Tibial nerve (tissue), 4 donors: ENCODE measurements at regions not wholly inside any gene's neighbourhood (a gene's known extent, or its start where the extent isn't known, plus 50 kb on each side); places are given as distances from the start of the nearest gene placed in this dataset.
"Not testable (repeated sequence)": the region's sequence is repeated elsewhere in the genome, so short reads cannot be mapped to it uniquely, and the experiment has no call there.

Source experiments
- DNase-seq, 2 donors: peaks; one replicate each; pipeline ENCODE4 v3.0.0-alpha.2; 2019; ENCODE audit warnings: low spot score in 2 of 2
- H3K27ac ChIP-seq, 4 donors: fragments of 200-600 bp; sonication (generic) in 3 of 4; one replicate each; pipeline ENCODE4 v1.5.1; 2017 to 2019; ENCODE audit warnings: mild to moderate bottlenecking in 1 of 4
- H3K27me3 ChIP-seq, 2 donors: fragments of 200-600 bp; sonication (generic) in 1 of 2; one replicate each; pipeline versions ENCODE4 v1.5.1 to v1.6.0; 2017 to 2019
- H3K36me3 ChIP-seq, 3 donors: fragments of 200-600 bp; sonication (generic); one replicate each; pipeline ENCODE4 v1.5.1; 2018 to 2019
- H3K4me1 ChIP-seq, 4 donors: fragments of 200-600 bp; sonication (generic) in 3 of 4; one replicate each; pipeline ENCODE4 v1.5.1; 2017 to 2019
- H3K4me3 ChIP-seq, 4 donors: fragments of 200-600 bp; sonication (generic) in 3 of 4; one replicate each; pipeline ENCODE4 v1.5.1; 2017 to 2019; ENCODE audit warnings: mild to moderate bottlenecking in 1 of 4, moderate library complexity in 1 of 4
- H3K9me3 ChIP-seq, 4 donors: fragments of 200-600 bp; sonication (generic) in 3 of 4; one replicate each; pipeline ENCODE4 v1.5.1; 2017 to 2019
- EP300 ChIP-seq, 2 donors: sonication (generic); formaldehyde crosslinking; IDR thresholded peaks; one replicate each; pipeline ENCODE4 v1.6.1; 2017; ENCODE audit warnings: antibody characterized with exemption in 2 of 2, mild to moderate bottlenecking in 1 of 2
- POLR2A ChIP-seq, 2 donors: fragments of 450-650 bp; IDR thresholded peaks; one replicate each; pipeline ENCODE4 v1.6.1; 2017; ENCODE audit warnings: antibody characterized with exemption in 2 of 2, mild to moderate bottlenecking in 2 of 2, moderate library complexity in 2 of 2
- WGBS, 2 donors: methylation state at CpG; one replicate each; pipeline ENCODE4 v1.1.5; 2018; 5-methylcytosine and 5-hydroxymethylcytosine counted together
- TF ChIP-seq, protein P1 (sequence below), 5 experiments: fragments of 200-600 bp in 3 of 5; fragments of 450-650 bp in 2 of 5; sonication (generic) in 3 of 5; IDR thresholded peaks; one replicate each; pipeline ENCODE4 v1.5.1; 2016 to 2019; ENCODE audit warnings: antibody characterized with exemption in 5 of 5, mild to moderate bottlenecking in 3 of 5, moderate library complexity in 2 of 5

GRCh38 chr16:26395700-26396099 lies 671.0 kb upstream of the C16orf82 start:
- TF ChIP-seq POLR2A (IDR thresholded peaks at IDR 0.05), result no peak
- TF ChIP-seq EP300 (IDR thresholded peaks at IDR 0.05), result no peak
- TF ChIP-seq, protein P1, sequence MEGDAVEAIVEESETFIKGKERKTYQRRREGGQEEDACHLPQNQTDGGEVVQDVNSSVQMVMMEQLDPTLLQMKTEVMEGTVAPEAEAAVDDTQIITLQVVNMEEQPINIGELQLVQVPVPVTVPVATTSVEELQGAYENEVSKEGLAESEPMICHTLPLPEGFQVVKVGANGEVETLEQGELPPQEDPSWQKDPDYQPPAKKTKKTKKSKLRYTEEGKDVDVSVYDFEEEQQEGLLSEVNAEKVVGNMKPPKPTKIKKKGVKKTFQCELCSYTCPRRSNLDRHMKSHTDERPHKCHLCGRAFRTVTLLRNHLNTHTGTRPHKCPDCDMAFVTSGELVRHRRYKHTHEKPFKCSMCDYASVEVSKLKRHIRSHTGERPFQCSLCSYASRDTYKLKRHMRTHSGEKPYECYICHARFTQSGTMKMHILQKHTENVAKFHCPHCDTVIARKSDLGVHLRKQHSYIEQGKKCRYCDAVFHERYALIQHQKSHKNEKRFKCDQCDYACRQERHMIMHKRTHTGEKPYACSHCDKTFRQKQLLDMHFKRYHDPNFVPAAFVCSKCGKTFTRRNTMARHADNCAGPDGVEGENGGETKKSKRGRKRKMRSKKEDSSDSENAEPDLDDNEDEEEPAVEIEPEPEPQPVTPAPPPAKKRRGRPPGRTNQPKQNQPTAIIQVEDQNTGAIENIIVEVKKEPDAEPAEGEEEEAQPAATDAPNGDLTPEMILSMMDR (IDR thresholded peaks at IDR 0.05), result no peak
- H3K9me3 ChIP-seq, result peaks cover 0 to 3% (median 0%) of the 10 kb centered on the region in 4 donors
- H3K36me3 ChIP-seq, result no peaks in the 10 kb centered on the region
- 93 to 94% methylated on average over 13 of the region's 13 CpGs for WGBS, 2 donors
- H3K4me3 ChIP-seq, result no peak overlapping the region
- H3K4me1 ChIP-seq, result no peaks in the 10 kb centered on the region
- H3K27me3 ChIP-seq, result no peaks in the 10 kb centered on the region
- no peak overlapping the region for H3K27ac ChIP-seq
- no peak for DNase-seq

DNA sequence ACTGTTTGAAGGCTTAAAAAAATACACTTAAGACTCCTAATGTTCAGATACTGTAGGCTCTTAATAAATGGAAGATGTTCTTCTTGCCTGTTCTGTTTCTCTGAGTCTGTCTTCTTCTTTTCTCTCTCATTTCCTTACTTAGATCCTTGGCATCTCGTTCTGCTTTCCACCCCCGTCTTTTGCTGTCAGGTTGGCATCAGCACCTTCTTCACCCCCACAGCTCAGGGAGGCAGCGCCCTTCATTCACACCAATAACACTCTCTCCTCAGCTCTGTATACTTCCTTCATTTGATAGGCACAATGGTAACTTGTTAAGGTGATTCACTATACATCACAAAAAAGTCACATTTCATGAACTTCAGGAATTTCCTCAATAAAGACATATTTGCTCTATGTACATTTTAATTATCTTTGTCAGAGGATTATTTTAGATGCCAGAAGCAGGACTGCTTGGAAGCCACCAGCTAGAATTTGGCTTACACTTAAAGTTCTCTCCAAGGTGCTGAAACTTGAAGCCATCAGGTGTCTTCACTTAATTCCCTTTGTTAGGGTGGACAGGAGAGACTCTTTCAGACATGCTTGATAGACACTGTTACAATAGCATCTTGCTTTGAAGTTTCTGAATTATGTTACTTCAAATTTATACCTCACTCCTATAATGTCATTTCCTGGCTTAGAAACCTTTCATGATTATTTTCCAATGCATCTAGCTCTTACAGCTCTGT lies 670.1 kb upstream of the C16orf82 start:
- TF ChIP-seq POLR2A (IDR thresholded peaks at IDR 0.05) (no peak), EP300 (IDR thresholded peaks at IDR 0.05) (no peak)
- TF ChIP-seq, protein P1 (IDR thresholded peaks at IDR 0.05), result no peak
- Histone ChIP-seq H3K9me3 (peaks cover 0 to 6% (median 0%) of the 10 kb centered on the region in 4 donors), H3K36me3 (no peaks in the 10 kb centered on the region), H3K27ac (no peak overlapping the region), H3K27me3 (no peaks in the 10 kb centered on the region), H3K4me3 (no peak overlapping the region), H3K4me1 (no peaks in the 10 kb centered on the region)
- 58 to 66% methylated on average over 3 of the region's 3 CpGs for WGBS, 2 donors
- no peak for DNase-seq

- H3K27me3 ChIP-seq, result no peaks in the 10 kb centered on the region
- H3K4me3 ChIP-seq, result no peak overlapping the region
- no peak overlapping the region for H3K27ac ChIP-seq
- TF ChIP-seq POLR2A (IDR thresholded peaks at IDR 0.05), result no peak
- 46 to 48% methylated on average over 3 of the region's 3 CpGs for WGBS, 2 donors
- no peaks in the 10 kb centered on the region for H3K4me1 ChIP-seq
- DNase-seq, result no peak
- no peaks in the 10 kb centered on the region for H3K36me3 ChIP-seq
- H3K9me3 ChIP-seq, result peaks cover 0 to 4% (median 0%) of the 10 kb centered on the region in 4 donors
These were observed 652.9 kb upstream of the C16orf82 start for GRCh38 chr16:26413780-26414179.

- not testable (repeated sequence) for H3K4me1 ChIP-seq, H3K36me3 ChIP-seq, H3K27me3 ChIP-seq, DNase-seq, H3K27ac ChIP-seq, H3K4me3 ChIP-seq
- WGBS, 2 donors, result 72 to 75% methylated on average over 8 of the region's 8 CpGs
- H3K9me3 ChIP-seq, result peaks cover 0 to 12% (median 0%) of the 10 kb centered on the region in 4 donors
These were observed 647.3 kb upstream of the C16orf82 start for GRCh38 chr16:26419458-26419857.

DNA sequence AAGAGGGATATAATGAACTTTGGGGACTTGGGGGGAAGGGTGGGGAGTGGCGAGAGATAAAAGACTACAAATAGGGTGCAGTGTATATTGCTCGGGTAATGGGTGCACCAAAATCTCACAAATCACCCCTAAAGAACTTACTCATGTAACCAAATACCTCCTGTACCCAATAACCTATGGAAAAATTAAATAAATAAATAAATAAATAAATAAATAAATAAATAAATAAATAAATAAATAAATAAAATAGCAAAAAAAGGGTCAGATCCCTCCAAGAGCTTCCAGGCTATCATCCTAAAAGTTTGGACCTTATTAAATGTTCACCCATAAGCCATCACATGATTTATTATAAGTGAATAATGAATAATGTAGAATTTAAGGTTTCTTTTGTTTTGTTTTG lies 636.1 kb upstream of the C16orf82 start:
- TF ChIP-seq EP300 (IDR thresholded peaks at IDR 0.05), result no peak
- TF ChIP-seq, protein P1 (IDR thresholded peaks at IDR 0.05), result no peak
- no peak for TF ChIP-seq POLR2A (IDR thresholded peaks at IDR 0.05)
- no peaks in the 10 kb centered on the region for H3K27me3 ChIP-seq
- WGBS, 2 donors, result 89 to 92% methylated on average over 2 of the region's 2 CpGs

DNA sequence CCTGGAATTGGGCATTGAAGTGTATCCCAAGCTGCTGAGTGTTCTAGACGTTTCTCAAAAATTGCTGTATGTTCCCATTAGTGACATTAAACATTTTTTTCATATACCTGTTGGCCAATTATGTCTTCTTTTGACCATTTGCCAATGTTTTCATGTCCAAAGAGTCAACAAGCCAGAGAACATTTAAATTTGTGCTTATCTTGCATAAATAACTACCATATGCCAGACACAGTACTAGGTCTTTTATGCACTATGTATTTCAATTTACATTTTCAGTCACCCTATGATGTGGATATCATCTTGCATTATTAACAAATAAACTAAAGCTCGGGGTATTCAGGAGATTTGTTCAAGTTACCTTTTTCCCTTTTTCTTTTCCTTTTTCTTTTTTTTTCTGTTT lies 632.9 kb upstream of the C16orf82 start:
- H3K9me3 ChIP-seq, result peaks cover 0 to 9% (median 3%) of the 10 kb centered on the region in 4 donors
- WGBS, 2 donors, result 64 to 68% methylated on average over 2 of the region's 2 CpGs
- TF ChIP-seq EP300 (IDR thresholded peaks at IDR 0.05) (no peak), POLR2A (IDR thresholded peaks at IDR 0.05) (no peak)
- TF ChIP-seq, protein P1 (IDR thresholded peaks at IDR 0.05), result no peak
- no peaks in the 10 kb centered on the region for H3K27me3 ChIP-seq
- H3K27ac ChIP-seq, result no peak overlapping the region
- no peaks in the 10 kb centered on the region for H3K36me3 ChIP-seq
- DNase-seq, result no peak
- no peak overlapping the region for H3K4me3 ChIP-seq
- no peaks in the 10 kb centered on the region for H3K4me1 ChIP-seq

More for the DNA sequence above, 636.1 kb upstream of the C16orf82 start:
- Histone ChIP-seq H3K9me3 (peaks cover 0 to 5% (median 0%) of the 10 kb centered on the region in 4 donors), H3K27ac (no peak overlapping the region), H3K4me1 (no peaks in the 10 kb centered on the region), H3K36me3 (no peaks in the 10 kb centered on the region), H3K4me3 (no peak overlapping the region)
- DNase-seq, result no peak
